ENCODE measurements at regions not wholly inside any gene's neighbourhood (a gene's known extent, or its start where the extent isn't known, plus 50 kb on each side); places are given as distances from the start of the nearest gene placed in this dataset.

- Mint-ChIP-seq H3K36me3 (no peaks in the 10 kb centered on the region), H3K27me3 (ENCODE audit: low read depth in 3 of 3) (peaks cover 0 to 2% (median 1%) of the 10 kb centered on the region in 3 donors), H3K9me3 (peaks cover 2 to 16% (median 5%) of the 10 kb centered on the region in 7 donors), H3K4me3 (no peak overlapping the region), H3K27ac (no peak overlapping the region), H3K4me1 (no peaks in the 10 kb centered on the region)
- no peak overlapping the region for H3K4me2 ChIP-seq (replicated peaks; ENCODE audit: extremely low read depth, low read length, poor library complexity, severe bottlenecking)
- H3K4me3 ChIP-seq (replicated peaks in 1 of 3; ENCODE audit: low read depth in 2 of 3, low read length in 3 of 3) = no peak overlapping the region
- intact Hi-C loops (cut with micrococcal nuclease) = no loop called here
- 87% methylated on average over 11 of the region's 14 CpGs for WGBS (ENCODE audit: insufficient coverage)
- H3K79me2 ChIP-seq (ENCODE audit: insufficient read depth, low read length) = no peaks in the 10 kb centered on the region
- H3K36me3 ChIP-seq (replicated peaks in 1 of 2; ENCODE audit: control insufficient read depth in 1 of 2, insufficient read depth in 2 of 2, low read length in 2 of 2) = no peaks in the 10 kb centered on the region
- peaks cover 1 to 10% of the 10 kb centered on the region in 2 donors for H3K9me3 ChIP-seq (replicated peaks in 1 of 2; ENCODE audit: control insufficient read depth in 1 of 2, insufficient read depth in 1 of 2, low read length in 2 of 2)
- no peaks in the 10 kb centered on the region for H3K4me1 ChIP-seq (ENCODE audit: control insufficient read depth in 1 of 2, insufficient read depth in 2 of 2, low read length in 2 of 2)
- no peaks in the 10 kb centered on the region for H4K20me1 ChIP-seq (ENCODE audit: insufficient read depth, low read length)
- no peak overlapping the region for H3K9ac ChIP-seq (ENCODE audit: insufficient read depth, low read length, poor library complexity, severe bottlenecking)
- no peak for TF ChIP-seq CTCF (IDR thresholded peaks at IDR 0.05)
- H3K27ac ChIP-seq (ENCODE audit: low read depth in 1 of 2, low read length in 2 of 2) = no peak overlapping the region
- no peak for DNase-seq
- H2AFZ ChIP-seq (ENCODE audit: insufficient read depth, low read depth, low read length, poor library complexity, severe bottlenecking) = no peak overlapping the region
- H3K27me3 ChIP-seq (ENCODE audit: control insufficient read depth in 2 of 2, insufficient read depth in 2 of 2, low read length in 2 of 2) = no peaks in the 10 kb centered on the region
Measured at GRCh38 chr18:77984178-77984577, 734.5 kb downstream of the GALR1 start.

GRCh38 chr18:77984833-77985232, 735.2 kb downstream of the GALR1 start:
- intact Hi-C loops (cut with micrococcal nuclease) = no loop called here
- Histone ChIP-seq H2AFZ (ENCODE audit: insufficient read depth, low read depth, low read length, poor library complexity, severe bottlenecking) (no peak overlapping the region), H3K4me1 (ENCODE audit: control insufficient read depth in 1 of 2, insufficient read depth in 2 of 2, low read length in 2 of 2) (no peaks in the 10 kb centered on the region), H3K4me2 (replicated peaks; ENCODE audit: extremely low read depth, low read length, poor library complexity, severe bottlenecking) (no peak overlapping the region), H3K27me3 (ENCODE audit: control insufficient read depth in 2 of 2, insufficient read depth in 2 of 2, low read length in 2 of 2) (no peaks in the 10 kb centered on the region), H3K79me2 (ENCODE audit: insufficient read depth, low read length) (no peaks in the 10 kb centered on the region), H3K9me3 (replicated peaks in 1 of 2; ENCODE audit: control insufficient read depth in 1 of 2, insufficient read depth in 1 of 2, low read length in 2 of 2) (peaks cover 0 to 5% of the 10 kb centered on the region in 2 donors), H3K4me3 (replicated peaks in 1 of 3; ENCODE audit: low read depth in 2 of 3, low read length in 3 of 3) (no peak overlapping the region), H3K9ac (ENCODE audit: insufficient read depth, low read length, poor library complexity, severe bottlenecking) (no peak overlapping the region), H3K27ac (ENCODE audit: low read depth in 1 of 2, low read length in 2 of 2) (no peak overlapping the region), H3K36me3 (replicated peaks in 1 of 2; ENCODE audit: control insufficient read depth in 1 of 2, insufficient read depth in 2 of 2, low read length in 2 of 2) (no peaks in the 10 kb centered on the region), H4K20me1 (ENCODE audit: insufficient read depth, low read length) (no peaks in the 10 kb centered on the region)
- H3K4me1 Mint-ChIP-seq = no peaks in the 10 kb centered on the region
- H3K27me3 Mint-ChIP-seq (ENCODE audit: low read depth in 3 of 3) = no peaks in the 10 kb centered on the region
- no peak for TF ChIP-seq CTCF (IDR thresholded peaks at IDR 0.05)
- no peak overlapping the region for H3K27ac Mint-ChIP-seq
- peaks cover 2 to 13% (median 5%) of the 10 kb centered on the region in 7 donors for H3K9me3 Mint-ChIP-seq
- no peak overlapping the region for H3K4me3 Mint-ChIP-seq
- WGBS (ENCODE audit: insufficient coverage) = 96% methylated on average over 8 of the region's 8 CpGs
- no peaks in the 10 kb centered on the region for H3K36me3 Mint-ChIP-seq
- no peak for DNase-seq
